Panc1 (cell line): ENCODE measurements at regions not wholly inside any gene's neighbourhood (a gene's known extent, or its start where the extent isn't known, plus 50 kb on each side); places are given as distances from the start of the nearest gene placed in this dataset.
"Not testable (repeated sequence)": the region's sequence is repeated elsewhere in the genome, so short reads cannot be mapped to it uniquely, and the experiment has no call there.

Experiments
- ATAC-seq: fragments of 200-7000 bp; cut with Tn5 transposase; 2 replicates; pipeline ENCODE4 v1.9.1; 2020; ENCODE audit warnings: mild to moderate bottlenecking, moderate library complexity
- BruUV-seq: library from RNA; stranded (reverse); fragments of 400-500 nt; replicated peaks from 2 replicates; lab custom pipeline; 2021; lab: Mats Ljungman, UMichigan
- CTCF ChIA-PET: fragments of 300-600 bp; sonication (Branson Sonifier 250); formaldehyde crosslinking; loops from one replicate; lab custom pipeline; 2022; ENCODE audit warnings: antibody characterized with exemption; lab: Charles Lee
- POLR2A ChIA-PET: fragments of 300-600 bp; sonication (Branson Sonifier 250); formaldehyde crosslinking; loops from one replicate; lab custom pipeline; 2022; ENCODE audit warnings: antibody characterized with exemption; lab: Charles Lee
- DNase-seq: peaks from one replicate; pipeline ENCODE4 v3.0.0-alpha.2; 2010; ENCODE audit warnings: low read depth, low spot score
- H3K27ac ChIP-seq: 2 replicates; pipeline ENCODE4 v1.5.1; 2011; ENCODE audit warnings: mild to moderate bottlenecking, low read length, inconsistent platforms
- H3K27me3 ChIP-seq: fragments of 200-500 bp; sonication (Bioruptor generic); 2 replicates; pipeline ENCODE4 v1.6.0; 2014; ENCODE audit warnings: low read length, inconsistent platforms; ENCODE audit not compliant: control insufficient read depth, insufficient read depth
- H3K36me3 ChIP-seq: fragments of 200-500 bp; sonication (Bioruptor generic); 2 replicates; pipeline ENCODE4 v1.5.1; 2014; ENCODE audit warnings: inconsistent platforms, mild to moderate bottlenecking, low read length, moderate library complexity; ENCODE audit not compliant: control insufficient read depth, insufficient read depth
- H3K4me1 ChIP-seq: 2 replicates; pipeline ENCODE4 v1.5.1; 2011; ENCODE audit warnings: inconsistent platforms, mild to moderate bottlenecking, low read length, moderate library complexity; ENCODE audit not compliant: control insufficient read depth, insufficient read depth
- H3K4me3 ChIP-seq, 2 experiments: 2 replicates each; pipeline ENCODE4 v1.5.1; 2011 to 2012; ENCODE audit warnings: low read depth in 2 of 2, low read length in 2 of 2, mild to moderate bottlenecking in 2 of 2, inconsistent platforms in 1 of 2, moderate library complexity in 1 of 2
- H3K9me3 ChIP-seq: fragments of 200-500 bp; sonication (Bioruptor generic); 2 replicates; pipeline ENCODE4 v1.5.1; 2014; ENCODE audit warnings: low read depth, mild to moderate bottlenecking, inconsistent platforms, low read length, moderate library complexity; ENCODE audit not compliant: control insufficient read depth, insufficient read depth
- CTCF ChIP-seq: fragments of 450-650 bp; IDR thresholded peaks from 2 replicates; pipeline ENCODE4 v1.5.1; 2017; ENCODE audit warnings: mild to moderate bottlenecking
- in situ Hi-C: cut with HindIII; loops from 2 replicates; pipeline ENCODE4 v1.10.0; 2016; ENCODE audit warnings: low sequenced_read_pairs, low pct_unique_long_range_greater_than_20kb
- intact Hi-C: fragments of 100-400 bp; cut with micrococcal nuclease; formaldehyde crosslinking; loops from one replicate; pipeline ENCODE4 v1.10.0; 2022; ENCODE audit not compliant: unreplicated experiment

GRCh38 chr9:66152406-66152805 is 415.5 kb downstream of the FOXD4L4 start:
- H3K36me3 ChIP-seq, H3K27me3 ChIP-seq, H3K9me3 ChIP-seq, intact Hi-C loops, ATAC-seq, DNase-seq, POLR2A ChIA-PET, H3K4me1 ChIP-seq, in situ Hi-C loops, H3K27ac ChIP-seq, BruUV-seq, CTCF ChIA-PET: not testable (repeated sequence)
- 0 out of 4 replicates have a peak overlapping the region, but pooled peaks of 1 of the 2 experiments have one; percentile 14 for H3K4me3 ChIP-seq

- BruUV-seq, H3K27me3 ChIP-seq, DNase-seq, H3K9me3 ChIP-seq, intact Hi-C loops, in situ Hi-C loops, H3K27ac ChIP-seq, H3K4me1 ChIP-seq, CTCF ChIA-PET, H3K36me3 ChIP-seq, POLR2A ChIA-PET: not testable (repeated sequence)
- peak overlapping the region; percentile 25 to 44 for H3K4me3 ChIP-seq
- ATAC-seq = peak; percentile 100
- TF ChIP-seq CTCF = peak; percentile 35
Measured at GRCh38 chr9:66153021-66153725, 416.2 kb downstream of the FOXD4L4 start.

GRCh38 chr9:66153971-66154691 is 417.2 kb downstream of the FOXD4L4 start:
- POLR2A ChIA-PET, ATAC-seq, BruUV-seq, intact Hi-C loops, CTCF ChIA-PET, DNase-seq, in situ Hi-C loops, H3K4me3 ChIP-seq, H3K36me3 ChIP-seq, H3K9me3 ChIP-seq, H3K27ac ChIP-seq, H3K4me1 ChIP-seq, H3K27me3 ChIP-seq: not testable (repeated sequence)

- intact Hi-C loops, H3K4me3 ChIP-seq, ATAC-seq, H3K9me3 ChIP-seq, H3K4me1 ChIP-seq, CTCF ChIA-PET, POLR2A ChIA-PET, H3K36me3 ChIP-seq, H3K27ac ChIP-seq, BruUV-seq, DNase-seq, in situ Hi-C loops, H3K27me3 ChIP-seq: not testable (repeated sequence)
Measured at GRCh38 chr9:66182316-66182715, 445.4 kb downstream of the FOXD4L4 start.

- in situ Hi-C loops, H3K4me3 ChIP-seq, DNase-seq, intact Hi-C loops, H3K4me1 ChIP-seq, H3K9me3 ChIP-seq, POLR2A ChIA-PET, H3K27me3 ChIP-seq, H3K27ac ChIP-seq, ATAC-seq, BruUV-seq, H3K36me3 ChIP-seq, CTCF ChIA-PET: not testable (repeated sequence)
Measured at GRCh38 chr9:66183648-66184047, 446.7 kb downstream of the FOXD4L4 start.

- H3K4me1 ChIP-seq, H3K27me3 ChIP-seq, BruUV-seq, intact Hi-C loops, in situ Hi-C loops, DNase-seq, CTCF ChIA-PET, H3K9me3 ChIP-seq, ATAC-seq, H3K27ac ChIP-seq, H3K36me3 ChIP-seq, POLR2A ChIA-PET, H3K4me3 ChIP-seq: not testable (repeated sequence)
Measured at GRCh38 chr9:66197199-66197598, 460.3 kb downstream of the FOXD4L4 start.
